ENCODE measurements at regions not wholly inside any gene's neighbourhood (a gene's known extent, or its start where the extent isn't known, plus 50 kb on each side); places are given as distances from the start of the nearest gene placed in this dataset.

GRCh38 chr15:35705030-35705883, 159.3 kb upstream of the DPH6 start (continued):
- TF ChIP-seq ZBTB40 (IDR thresholded peaks at IDR 0.05; ENCODE audit: borderline replicate concordance): no peak
- TF ChIP-seq CBX3 (IDR thresholded peaks at IDR 0.05; ENCODE audit: borderline replicate concordance, low read depth): no peak
- no peak for TF ChIP-seq SPI1 (IDR thresholded peaks at IDR 0.05; ENCODE audit: borderline replicate concordance, insufficient read depth, low read depth, low read length)
- no peak for TF ChIP-seq POU2F2 (IDR thresholded peaks at IDR 0.05; ENCODE audit: borderline replicate concordance, low read depth, low read length)
- no peak for TF ChIP-seq E4F1 (IDR thresholded peaks at IDR 0.05; ENCODE audit: borderline replicate concordance, partially characterized antibody)

Measured in GM12878 (cell line).